H1 (cell line): ENCODE measurements at regions not wholly inside any gene's neighbourhood (a gene's known extent, or its start where the extent isn't known, plus 50 kb on each side); places are given as distances from the start of the nearest gene placed in this dataset.

ENCODE experiments used
- CTCF ChIA-PET: fragments of 300-600 bp; sonication (Branson Sonifier 250); formaldehyde crosslinking; loops from one replicate; lab custom pipeline; 2021; ENCODE audit not compliant: partially characterized antibody; lab: Charles Lee
- POLR2A ChIA-PET: fragments of 300-600 bp; sonication (Branson Sonifier 250); formaldehyde crosslinking; loops from one replicate; lab custom pipeline; 2021; ENCODE audit warnings: inconsistent platforms; ENCODE audit not compliant: partially characterized antibody; lab: Charles Lee
- DNase-seq, 2 experiments: peaks; one replicate each; pipeline versions ENCODE4 v3.0.0 to v3.0.0-alpha.2; 2010 to 2022; ENCODE audit warnings: low spot score in 2 of 2, low read depth in 1 of 2, mixed read lengths in 1 of 2
- FAIRE-seq: peaks from 2 replicates; lab custom pipeline; 2011; peaks lifted over from hg19 to GRCh38; lab: Jason Lieb, UNC
- H2AFZ ChIP-seq: 2 replicates; pipeline ENCODE4 v1.8.1; 2012; ENCODE audit warnings: low read length, inconsistent platforms
- H2AK5ac ChIP-seq: 2 replicates; pipeline ENCODE4 v1.6.1; 2013; ENCODE audit warnings: low read depth, low read length
- H2BK120ac ChIP-seq: replicated peaks from 2 replicates; pipeline ENCODE3; 2013; ENCODE audit warnings: low read depth, low read length, inconsistent platforms
- H2BK12ac ChIP-seq: 2 replicates; pipeline ENCODE4 v1.6.1; 2013; ENCODE audit warnings: low read depth, low read length
- H2BK15ac ChIP-seq: 2 replicates; pipeline ENCODE4 v1.6.1; 2013; ENCODE audit warnings: low read length
- H2BK20ac ChIP-seq: 2 replicates; pipeline ENCODE4 v1.6.1; 2013; ENCODE audit warnings: low read length
- H2BK5ac ChIP-seq: 2 replicates; pipeline ENCODE4 v1.6.1; 2013; ENCODE audit warnings: low read depth, low read length
- H3K14ac ChIP-seq: 2 replicates; pipeline ENCODE4 v1.6.1; 2013; ENCODE audit warnings: inconsistent platforms; ENCODE audit not compliant: insufficient read length
- H3K18ac ChIP-seq: 2 replicates; pipeline ENCODE4 v1.6.1; 2013; ENCODE audit warnings: low read length; ENCODE audit errors: extremely low read depth
- H3K23ac ChIP-seq: 2 replicates; pipeline ENCODE4 v1.6.1; 2013; ENCODE audit warnings: inconsistent platforms; ENCODE audit not compliant: insufficient read length
- H3K23me2 ChIP-seq: 2 replicates; pipeline ENCODE4 v1.6.1; 2013; ENCODE audit warnings: low read depth, low read length
- H3K27ac ChIP-seq: 2 replicates; pipeline ENCODE4 v1.6.1; 2011; ENCODE audit warnings: low read depth, low read length, inconsistent platforms
- H3K27me3 ChIP-seq, 4 experiments: replicated peaks in 1 of 4; 1 replicate in 1 of 4; 2 replicates in 3 of 4; pipeline versions ENCODE4 v1.6.1 to v1.8.1; 2011 to 2013; ENCODE audit warnings: low read length in 3 of 4, mild to moderate bottlenecking in 3 of 4, inconsistent platforms in 2 of 4, mixed read lengths in 2 of 4, moderate library complexity in 1 of 4; ENCODE audit not compliant: control insufficient read depth in 3 of 4, insufficient read depth in 3 of 4; ENCODE audit errors: extremely low read depth in 1 of 4
- H3K36me3 ChIP-seq, 4 experiments: 2 replicates each; pipeline versions ENCODE4 v1.6.1 to v1.8.1; 2011 to 2013; ENCODE audit warnings: mild to moderate bottlenecking in 4 of 4, low read length in 3 of 4, moderate library complexity in 2 of 4, control low read depth in 1 of 4, inconsistent platforms in 1 of 4; ENCODE audit not compliant: insufficient read depth in 4 of 4, control insufficient read depth in 2 of 4
- H3K4ac ChIP-seq: replicated peaks from 2 replicates; pipeline ENCODE3; 2013; ENCODE audit warnings: low read length, low read depth, mixed read lengths, inconsistent platforms; ENCODE audit not compliant: insufficient read length
- H3K4me1 ChIP-seq, 4 experiments: replicated peaks in 1 of 4; 1 replicate in 1 of 4; 2 replicates in 3 of 4; pipeline versions ENCODE4 v1.6.1 to v1.8.1; 2011 to 2013; ENCODE audit warnings: low read length in 3 of 4, inconsistent platforms in 2 of 4, mixed read lengths in 1 of 4; ENCODE audit not compliant: insufficient read depth in 4 of 4, control insufficient read depth in 3 of 4
- H3K4me2 ChIP-seq, 2 experiments: 2 replicates each; pipeline versions ENCODE4 v1.6.1 to v1.8.1; 2011 to 2013; ENCODE audit warnings: low read depth in 2 of 2, low read length in 2 of 2, control low read depth in 1 of 2, inconsistent platforms in 1 of 2, mild to moderate bottlenecking in 1 of 2; ENCODE audit not compliant: insufficient read depth in 1 of 2
- H3K4me3 ChIP-seq, 4 experiments: fragments of 200-600, 300-600 bp in 1 of 4; sonication (generic), shearing (Covaris generic), sonication (Bioruptor Twin) in 1 of 4; 2 replicates each; pipeline versions ENCODE4 v1.5.1 to v1.8.1; 2011 to 2016; ENCODE audit warnings: low read length in 4 of 4, low read depth in 3 of 4, control low read depth in 2 of 4, inconsistent platforms in 2 of 4, mild to moderate bottlenecking in 2 of 4, mixed read lengths in 1 of 4, moderate library complexity in 1 of 4; ENCODE audit not compliant: insufficient read depth in 2 of 4; ENCODE audit errors: extremely low read depth in 1 of 4
- H3K56ac ChIP-seq: replicated peaks from 2 replicates; pipeline ENCODE3; 2013; ENCODE audit warnings: low read depth, mild to moderate bottlenecking, mixed read lengths, low read length, inconsistent platforms; ENCODE audit not compliant: insufficient read length
- H3K79me1 ChIP-seq: 2 replicates; pipeline ENCODE4 v1.6.1; 2013; ENCODE audit warnings: low read depth, low read length, control low read depth
- H3K79me2 ChIP-seq, 2 experiments: 2 replicates each; pipeline versions ENCODE4 v1.6.1 to v1.8.1; 2012 to 2013; ENCODE audit warnings: low read length in 2 of 2, mild to moderate bottlenecking in 2 of 2, inconsistent platforms in 1 of 2; ENCODE audit not compliant: insufficient read depth in 2 of 2, control insufficient read depth in 1 of 2
- H3K9ac ChIP-seq, 4 experiments: replicated peaks in 1 of 4; 1 replicate in 1 of 4; 2 replicates in 3 of 4; pipeline versions ENCODE4 v1.6.1 to v1.8.1; 2011 to 2013; ENCODE audit warnings: low read depth in 3 of 4, low read length in 3 of 4, control low read depth in 2 of 4, mild to moderate bottlenecking in 2 of 4, moderate library complexity in 2 of 4, inconsistent platforms in 1 of 4; ENCODE audit errors: extremely low read depth in 1 of 4
- H3K9me3 ChIP-seq, 2 experiments: 2 replicates each; pipeline versions ENCODE4 v1.6.1 to v1.8.1; 2012 to 2013; ENCODE audit warnings: mild to moderate bottlenecking in 2 of 2, moderate library complexity in 2 of 2, control low read depth in 1 of 2, inconsistent platforms in 1 of 2, low read depth in 1 of 2, low read length in 1 of 2, mixed read lengths in 1 of 2; ENCODE audit not compliant: insufficient read depth in 2 of 2
- H4K20me1 ChIP-seq, 2 experiments: replicated peaks in 1 of 2; 2 replicates each; pipeline versions ENCODE3 to v1.8.1; 2011 to 2013; ENCODE audit warnings: inconsistent platforms in 2 of 2, low read length in 2 of 2, mild to moderate bottlenecking in 1 of 2; ENCODE audit not compliant: insufficient read depth in 2 of 2, control insufficient read depth in 1 of 2
- H4K5ac ChIP-seq: 2 replicates; pipeline ENCODE4 v1.6.1; 2013; ENCODE audit warnings: low read length, low read depth, mixed read lengths, inconsistent platforms; ENCODE audit not compliant: insufficient read length
- H4K8ac ChIP-seq: 2 replicates; pipeline ENCODE4 v1.8.0; 2013; ENCODE audit warnings: mild to moderate bottlenecking, moderate library complexity, low read length, inconsistent platforms; ENCODE audit not compliant: insufficient read depth; ENCODE audit errors: extremely low read depth
- H4K91ac ChIP-seq: replicated peaks from 2 replicates; pipeline ENCODE3; 2013; ENCODE audit warnings: low read length, mixed read lengths, inconsistent platforms; ENCODE audit not compliant: insufficient read length
- BACH1 ChIP-seq: IDR thresholded peaks from 2 replicates; pipeline ENCODE4 v1.6.1; 2012; ENCODE audit warnings: low read length, improper control_type of control experiment
- CBX5 ChIP-seq: fragments of 300-800, 300-1000 bp; sonication (generic); IDR thresholded peaks from 2 replicates; pipeline ENCODE4 v1.7.1; 2016; ENCODE audit warnings: antibody characterized with exemption, low read length, low read depth
- EP300 ChIP-seq, 2 experiments: IDR thresholded peaks; 1 replicate in 1 of 2; 2 replicates in 1 of 2; pipeline ENCODE4 v1.6.1; 2011 to 2012; ENCODE audit warnings: low read depth in 2 of 2, low read length in 2 of 2, mild to moderate bottlenecking in 2 of 2, borderline replicate concordance in 1 of 2, inconsistent platforms in 1 of 2, moderate library complexity in 1 of 2
- HDAC2 ChIP-seq, 2 experiments: fragments of 300-600 bp in 1 of 2; sonication (generic) in 1 of 2; IDR thresholded peaks; 2 replicates each; pipeline ENCODE4 v1.6.1; 2011 to 2012; ENCODE audit warnings: low read depth in 2 of 2, low read length in 2 of 2, mild to moderate bottlenecking in 2 of 2, moderate library complexity in 2 of 2, borderline replicate concordance in 1 of 2, inconsistent platforms in 1 of 2
- JUND ChIP-seq: IDR thresholded peaks from 2 replicates; pipeline ENCODE4 v1.6.1; 2011; ENCODE audit warnings: mild to moderate bottlenecking, improper control_type of control experiment, low read length
- KDM1A ChIP-seq: fragments of 200-600, 300-600 bp; sonication (generic); IDR thresholded peaks from 2 replicates; pipeline ENCODE4 v1.7.1; 2016; ENCODE audit warnings: mild to moderate bottlenecking, low read length, borderline replicate concordance
- RBBP5 ChIP-seq: IDR thresholded peaks from 2 replicates; pipeline ENCODE4 v1.7.1; 2012; ENCODE audit warnings: low read depth, mild to moderate bottlenecking, inconsistent platforms, low read length, moderate library complexity, borderline replicate concordance
- RNF2 ChIP-seq: fragments of 200-900, 300-1000 bp; sonication (generic); IDR thresholded peaks from 2 replicates; pipeline ENCODE4 v1.7.1; 2016; ENCODE audit warnings: borderline replicate concordance, low read depth, mild to moderate bottlenecking, antibody characterized with exemption, low read length; ENCODE audit not compliant: poor library complexity, severe bottlenecking; ENCODE audit errors: missing control alignments
- SIN3A ChIP-seq, 2 experiments: IDR thresholded peaks in 1 of 2; conservative IDR thresholded peaks in 1 of 2; 2 replicates each; pipeline ENCODE4 v1.6.1; 2011 to 2012; ENCODE audit warnings: low read length in 2 of 2, improper control_type of control experiment in 1 of 2, low read depth in 1 of 2, mild to moderate bottlenecking in 1 of 2
- SRF ChIP-seq: IDR thresholded peaks from 2 replicates; pipeline ENCODE4 v1.6.1; 2011; ENCODE audit warnings: mild to moderate bottlenecking, low read depth, low read length, moderate library complexity
- WGBS, 2 experiments: shearing (Covaris generic) in 1 of 2; methylation state at CpG; one replicate each; pipeline versions ENCODE4 v1.1.6 to v1.1.7; 2013 to 2015; ENCODE audit warnings: low lambda C conversion rate in 2 of 2, mixed read lengths in 2 of 2, inconsistent platforms in 1 of 2, low coverage in 1 of 2, missing lambda C conversion rate in 1 of 2; ENCODE audit not compliant: insufficient replicate concordance in 2 of 2, insufficient coverage in 1 of 2, insufficient read length in 1 of 2; ENCODE audit errors: extremely low coverage in 1 of 2, missing lambda C conversion rate in 1 of 2; 5-methylcytosine and 5-hydroxymethylcytosine counted together
- TF ChIP-seq, protein P1 (sequence below): IDR thresholded peaks from 2 replicates; pipeline ENCODE4 v1.6.1; 2012; ENCODE audit warnings: inconsistent platforms
- TF ChIP-seq, protein P2 (sequence below): IDR thresholded peaks from 2 replicates; pipeline ENCODE4 v1.6.1; 2012; ENCODE audit warnings: inconsistent platforms

DNA sequence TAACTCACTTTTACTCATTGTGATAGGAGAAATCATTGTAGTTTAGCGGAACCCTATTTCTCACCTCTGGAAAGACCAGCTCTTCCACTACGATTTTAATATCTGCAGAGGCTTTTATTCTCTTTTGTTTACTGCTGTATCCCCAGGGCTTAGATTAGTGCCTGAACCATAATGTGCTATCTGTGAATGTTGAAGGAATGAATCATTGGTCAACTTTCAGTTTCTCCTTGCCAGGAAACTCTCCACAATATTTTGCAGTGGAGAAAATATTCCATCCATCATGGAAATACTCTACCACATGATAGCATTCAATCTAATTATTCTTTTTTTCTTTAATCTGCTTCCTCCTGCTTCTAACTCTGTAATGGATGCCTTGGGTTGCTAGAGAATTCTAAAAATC is 263.5 kb upstream of the PTPRD start:
- WGBS, 2 experiments = 88% methylated on average over 2 of the region's 2 CpGs; no CpG with 5 or more reads in 1 of the 2 experiments
- H3K27me3 ChIP-seq = no peaks in the 10 kb centered on the region
- DNase-seq (no peak), FAIRE-seq (no peak)
- H3K18ac ChIP-seq = no peak overlapping the region
- H4K91ac ChIP-seq = no peak overlapping the region
- H4K20me1 ChIP-seq = no peaks in the 10 kb centered on the region
- no peak overlapping the region for H3K4me3 ChIP-seq
- no peak overlapping the region for H4K5ac ChIP-seq
- H2BK15ac ChIP-seq = no peak overlapping the region
- H3K4ac ChIP-seq = no peak overlapping the region
- H2AFZ ChIP-seq = no peak overlapping the region
- H2BK5ac ChIP-seq = no peak overlapping the region
- H3K79me2 ChIP-seq = no peaks in the 10 kb centered on the region
- H3K23ac ChIP-seq = no peak overlapping the region
- POLR2A ChIA-PET = no interaction called here
- no peak overlapping the region for H2AK5ac ChIP-seq
- TF ChIP-seq, protein P1, sequence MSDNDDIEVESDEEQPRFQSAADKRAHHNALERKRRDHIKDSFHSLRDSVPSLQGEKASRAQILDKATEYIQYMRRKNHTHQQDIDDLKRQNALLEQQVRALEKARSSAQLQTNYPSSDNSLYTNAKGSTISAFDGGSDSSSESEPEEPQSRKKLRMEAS = no peak
- TF ChIP-seq SRF (no peak), RBBP5 (no peak), RNF2 (no peak), JUND (no peak), BACH1 (no peak), SIN3A (conservative IDR thresholded peaks at IDR 0.05 in 1 of 2, IDR thresholded peaks at IDR 0.05 in 1 of 2; ENCODE audit: low read depth in 1 of 2, low read length in 2 of 2) (no peak), EP300 (IDR thresholded peaks at IDR 0.05; ENCODE audit: borderline replicate concordance in 1 of 2, low read depth in 2 of 2, low read length in 2 of 2) (no peak), CBX5 (no peak), KDM1A (no peak), HDAC2 (IDR thresholded peaks at IDR 0.05; ENCODE audit: borderline replicate concordance in 1 of 2, low read depth in 2 of 2, low read length in 2 of 2) (no peak)
- TF ChIP-seq, protein P2, sequence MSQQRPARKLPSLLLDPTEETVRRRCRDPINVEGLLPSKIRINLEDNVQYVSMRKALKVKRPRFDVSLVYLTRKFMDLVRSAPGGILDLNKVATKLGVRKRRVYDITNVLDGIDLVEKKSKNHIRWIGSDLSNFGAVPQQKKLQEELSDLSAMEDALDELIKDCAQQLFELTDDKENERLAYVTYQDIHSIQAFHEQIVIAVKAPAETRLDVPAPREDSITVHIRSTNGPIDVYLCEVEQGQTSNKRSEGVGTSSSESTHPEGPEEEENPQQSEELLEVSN = no peak
- TF ChIP-seq, all 59 proteins: peak for 0
- no peaks in the 10 kb centered on the region for H3K79me1 ChIP-seq
- peaks cover 11 to 12% of the 10 kb centered on the region in 2 experiments; a peak in 3 of 4 replicates for H3K9me3 ChIP-seq
- H2BK20ac ChIP-seq = no peak overlapping the region
- no peak overlapping the region for H2BK12ac ChIP-seq
- no peak overlapping the region for H3K56ac ChIP-seq
- no peak overlapping the region for H3K14ac ChIP-seq
- peaks cover 0 to 2% (median 0%) of the 10 kb centered on the region in 4 experiments; a peak in 1 of 8 replicates for H3K36me3 ChIP-seq
- H3K27ac ChIP-seq = no peak overlapping the region
- H2BK120ac ChIP-seq = no peak overlapping the region
- H4K8ac ChIP-seq = no peak overlapping the region
- no peak overlapping the region for H3K4me2 ChIP-seq
- H3K23me2 ChIP-seq = no peaks in the 10 kb centered on the region
- no peak overlapping the region for H3K9ac ChIP-seq
- CTCF ChIA-PET = interaction anchor here (1.2 kb wide), 1 partner anchor 21 kb away, joined by 4 read pairs; no protein-coding TSS in a partner anchor
- H3K4me1 ChIP-seq = no peaks in the 10 kb centered on the region
